Endothelial cell of umbilical vein (primary cell): ENCODE measurements at regions not wholly inside any gene's neighbourhood (a gene's known extent, or its start where the extent isn't known, plus 50 kb on each side); places are given as distances from the start of the nearest gene placed in this dataset.

Source experiments
- BruUV-seq: library from RNA; stranded (reverse); fragments of 400-500 nt; replicated peaks from 2 replicates; lab custom pipeline; 2021; lab: Mats Ljungman, UMichigan
- CTCF ChIA-PET: fragments of 300-600, 350-600 bp; sonication (Branson Sonifier 250); formaldehyde crosslinking; loops from one replicate; lab custom pipeline; 2021; ENCODE audit warnings: antibody characterized with exemption, inconsistent platforms; lab: Charles Lee
- POLR2A ChIA-PET: fragments of 300-600, 350-600 bp; sonication (Branson Sonifier 250); formaldehyde crosslinking; loops from one replicate; lab custom pipeline; 2021; ENCODE audit warnings: antibody characterized with exemption, inconsistent platforms; lab: Charles Lee
- DNase-seq: peaks from one replicate; pipeline ENCODE4 v3.0.0-alpha.2; 2011; ENCODE audit warnings: low read depth, low spot score
- FAIRE-seq: peaks from 2 replicates; lab custom pipeline; 2011; peaks lifted over from hg19 to GRCh38; lab: Jason Lieb, UNC
- H2AFZ ChIP-seq: 2 replicates; pipeline ENCODE4 v1.6.0; 2012; ENCODE audit warnings: low read depth, low read length, control low read depth, inconsistent platforms
- H3K27ac ChIP-seq: 2 replicates; pipeline ENCODE4 v1.5.1; 2011; ENCODE audit warnings: low read depth, mild to moderate bottlenecking, control low read depth, low read length, moderate library complexity; ENCODE audit not compliant: insufficient read depth
- H3K27me3 ChIP-seq, 2 experiments: 2 replicates each; pipeline versions ENCODE4 v1.6.0 to v1.6.1; 2011; ENCODE audit warnings: low read length in 2 of 2, mixed read lengths in 1 of 2; ENCODE audit not compliant: control insufficient read depth in 2 of 2, insufficient read depth in 2 of 2
- H3K36me3 ChIP-seq, 2 experiments: 2 replicates in 1 of 2; 3 replicates in 1 of 2; pipeline ENCODE4 v1.5.1; 2011; ENCODE audit warnings: low read length in 2 of 2, mild to moderate bottlenecking in 1 of 2, moderate library complexity in 1 of 2; ENCODE audit not compliant: control insufficient read depth in 2 of 2, insufficient read depth in 2 of 2; ENCODE audit errors: extremely low read depth in 1 of 2
- H3K4me1 ChIP-seq: 3 replicates; pipeline ENCODE4 v1.5.1; 2011; ENCODE audit warnings: mild to moderate bottlenecking, low read length; ENCODE audit not compliant: control insufficient read depth, insufficient read depth; ENCODE audit errors: extremely low read depth
- H3K4me2 ChIP-seq: 2 replicates; pipeline ENCODE4 v1.6.1; 2011; ENCODE audit warnings: low read length, control low read depth, mixed read lengths; ENCODE audit not compliant: insufficient read depth
- H3K4me3 ChIP-seq, 3 experiments: fragments of 200-600 bp in 1 of 3; sonication (generic), shearing (Covaris generic) in 1 of 3; replicated peaks in 1 of 3; 2 replicates each; pipeline ENCODE4 v1.5.1; 2011 to 2016; ENCODE audit warnings: control low read depth in 3 of 3, low read length in 3 of 3, mild to moderate bottlenecking in 2 of 3, inconsistent platforms in 1 of 3, low read depth in 1 of 3, moderate library complexity in 1 of 3; ENCODE audit not compliant: insufficient read depth in 1 of 3
- H3K79me2 ChIP-seq: 2 replicates; pipeline ENCODE4 v1.6.0; 2012; ENCODE audit warnings: low read length, inconsistent platforms; ENCODE audit not compliant: control insufficient read depth, insufficient read depth
- H3K9ac ChIP-seq: replicated peaks from 2 replicates; pipeline ENCODE3; 2011; ENCODE audit warnings: low read length, control low read depth; ENCODE audit not compliant: insufficient read depth; ENCODE audit errors: extremely low read depth
- H3K9me1 ChIP-seq: replicated peaks from 3 replicates; pipeline ENCODE4 v1.6.0; 2011; ENCODE audit warnings: mild to moderate bottlenecking, low read length; ENCODE audit not compliant: control insufficient read depth, insufficient read depth; ENCODE audit errors: extremely low read depth
- H3K9me3 ChIP-seq: replicated peaks from 2 replicates; pipeline ENCODE4 v1.5.1; 2012; ENCODE audit warnings: low read length, inconsistent platforms; ENCODE audit not compliant: control insufficient read depth, insufficient read depth
- H4K20me1 ChIP-seq: replicated peaks from 2 replicates; pipeline ENCODE3; 2011; ENCODE audit warnings: mild to moderate bottlenecking, low read length; ENCODE audit not compliant: control insufficient read depth, insufficient read depth; ENCODE audit errors: extremely low read depth
- EZH2 ChIP-seq: IDR thresholded peaks from 2 replicates; pipeline ENCODE4 v1.6.1; 2012; ENCODE audit warnings: borderline replicate concordance, low read depth, mild to moderate bottlenecking, moderate library complexity, low read length, inconsistent platforms; ENCODE audit not compliant: severe bottlenecking
- FOS ChIP-seq: IDR thresholded peaks from 2 replicates; pipeline ENCODE4 v1.6.1; 2011; ENCODE audit warnings: mild to moderate bottlenecking, low read length, moderate library complexity, borderline replicate concordance; ENCODE audit not compliant: insufficient read depth
- GATA2 ChIP-seq: IDR thresholded peaks from 2 replicates; pipeline ENCODE4 v1.7.0; 2011; ENCODE audit warnings: low read depth, mild to moderate bottlenecking, moderate library complexity, mixed read lengths, low read length; ENCODE audit not compliant: insufficient read length, insufficient read depth
- JUN ChIP-seq: IDR thresholded peaks from 2 replicates; pipeline ENCODE4 v1.6.1; 2011; ENCODE audit warnings: borderline replicate concordance, low read depth; ENCODE audit not compliant: insufficient read length, insufficient read depth
- MYC ChIP-seq: IDR thresholded peaks from one replicate; pipeline ENCODE4 v1.6.1; 2011; ENCODE audit warnings: mild to moderate bottlenecking, low read depth, low read length
- POLR2A ChIP-seq: IDR thresholded peaks from 2 replicates; pipeline ENCODE4 v1.6.1; 2012; ENCODE audit warnings: low read depth, mild to moderate bottlenecking, control low read depth, low read length
- POLR2AphosphoS5 ChIP-seq: IDR thresholded peaks from 2 replicates; pipeline ENCODE4 v1.6.1; 2012; ENCODE audit warnings: low read depth, mild to moderate bottlenecking, control low read depth, low read length, moderate library complexity; ENCODE audit not compliant: insufficient read depth
- dilution Hi-C: fragments of 300-500 bp; cut with MboI; formaldehyde crosslinking; loops from one replicate; pipeline ENCODE4 v1.15.0; 2019; ENCODE audit warnings: low sequenced_read_pairs; ENCODE audit not compliant: extremely low pct_ligation_motif_present
- intact Hi-C: fragments of 100-400 bp; cut with micrococcal nuclease; formaldehyde crosslinking; loops from one replicate; pipeline ENCODE4 v1.10.0; 2022
- TF ChIP-seq, protein P1 (sequence below): IDR thresholded peaks from 2 replicates; pipeline ENCODE4 v1.6.1; 2011; ENCODE audit not compliant: insufficient read depth, insufficient read length
- TF ChIP-seq, protein P2 (sequence below), 2 donors: IDR thresholded peaks; 1 replicate in 1 of 2; 2 replicates in 1 of 2; pipeline ENCODE4 v1.5.1; 2011; ENCODE audit warnings: low read length in 2 of 2, mild to moderate bottlenecking in 2 of 2, moderate library complexity in 2 of 2, control low read depth in 1 of 2, inconsistent platforms in 1 of 2, low read depth in 1 of 2; ENCODE audit not compliant: insufficient read depth in 1 of 2; ENCODE audit errors: extremely low read depth in 1 of 2

DNA sequence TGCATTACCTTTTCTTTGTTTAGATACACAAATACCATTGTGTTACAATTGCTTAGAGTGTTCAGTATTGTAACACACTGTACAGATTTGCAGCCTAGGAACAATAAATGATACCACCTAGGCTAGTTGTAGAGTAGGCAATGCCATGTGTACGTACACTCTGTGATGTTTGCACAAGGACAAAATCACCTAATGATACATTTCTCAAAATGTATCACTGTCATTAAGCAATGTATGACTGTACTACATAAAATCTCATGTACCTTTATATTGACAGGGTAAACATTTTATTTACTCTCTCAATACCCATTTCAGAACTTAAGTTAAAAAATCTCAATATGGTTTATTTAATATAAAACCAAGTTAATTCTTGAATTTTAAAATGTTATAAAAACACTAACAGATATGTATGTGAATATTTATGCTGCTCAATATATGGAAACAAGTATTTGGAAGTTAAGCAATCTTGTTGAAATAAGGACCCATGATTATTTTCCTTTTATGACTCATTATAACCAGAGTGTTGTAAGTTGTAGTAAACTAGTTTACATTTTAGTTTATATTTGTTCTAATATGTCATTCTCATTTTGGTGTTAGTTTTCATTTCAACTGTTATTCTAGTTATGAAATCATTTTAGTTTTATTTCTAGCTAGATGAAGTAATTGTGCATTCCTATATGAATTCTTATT lies 409.2 kb downstream of the TLL1 start:
- POLR2A ChIA-PET, result no interaction called here

More for the DNA sequence above, 409.2 kb downstream of the TLL1 start:
- H3K27ac ChIP-seq, result no peak overlapping the region
- intact Hi-C loops, result no loop called here
- no peaks in the 10 kb centered on the region for H3K9me1 ChIP-seq
- H2AFZ ChIP-seq, result no peak overlapping the region
- DNase-seq, result no peak
- no peaks in the 10 kb centered on the region for H3K36me3 ChIP-seq
- no peaks in the 10 kb centered on the region for H3K9me3 ChIP-seq
- FAIRE-seq, result no peak
- no peaks in the 10 kb centered on the region for H3K27me3 ChIP-seq
- H3K79me2 ChIP-seq, result no peaks in the 10 kb centered on the region
- no TSS peak for BruUV-seq
- TF ChIP-seq JUN, result no peak
- no peak for TF ChIP-seq POLR2A
- TF ChIP-seq FOS, result no peak
- TF ChIP-seq EZH2, result no peak
- no peak for TF ChIP-seq GATA2
- no peak for TF ChIP-seq MYC
- no peak for TF ChIP-seq POLR2AphosphoS5
- TF ChIP-seq, protein P1, sequence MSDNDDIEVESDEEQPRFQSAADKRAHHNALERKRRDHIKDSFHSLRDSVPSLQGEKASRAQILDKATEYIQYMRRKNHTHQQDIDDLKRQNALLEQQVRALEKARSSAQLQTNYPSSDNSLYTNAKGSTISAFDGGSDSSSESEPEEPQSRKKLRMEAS, result no peak
- TF ChIP-seq, protein P2, sequence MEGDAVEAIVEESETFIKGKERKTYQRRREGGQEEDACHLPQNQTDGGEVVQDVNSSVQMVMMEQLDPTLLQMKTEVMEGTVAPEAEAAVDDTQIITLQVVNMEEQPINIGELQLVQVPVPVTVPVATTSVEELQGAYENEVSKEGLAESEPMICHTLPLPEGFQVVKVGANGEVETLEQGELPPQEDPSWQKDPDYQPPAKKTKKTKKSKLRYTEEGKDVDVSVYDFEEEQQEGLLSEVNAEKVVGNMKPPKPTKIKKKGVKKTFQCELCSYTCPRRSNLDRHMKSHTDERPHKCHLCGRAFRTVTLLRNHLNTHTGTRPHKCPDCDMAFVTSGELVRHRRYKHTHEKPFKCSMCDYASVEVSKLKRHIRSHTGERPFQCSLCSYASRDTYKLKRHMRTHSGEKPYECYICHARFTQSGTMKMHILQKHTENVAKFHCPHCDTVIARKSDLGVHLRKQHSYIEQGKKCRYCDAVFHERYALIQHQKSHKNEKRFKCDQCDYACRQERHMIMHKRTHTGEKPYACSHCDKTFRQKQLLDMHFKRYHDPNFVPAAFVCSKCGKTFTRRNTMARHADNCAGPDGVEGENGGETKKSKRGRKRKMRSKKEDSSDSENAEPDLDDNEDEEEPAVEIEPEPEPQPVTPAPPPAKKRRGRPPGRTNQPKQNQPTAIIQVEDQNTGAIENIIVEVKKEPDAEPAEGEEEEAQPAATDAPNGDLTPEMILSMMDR (IDR thresholded peaks at IDR 0.05; ENCODE audit: extremely low read depth in 1 of 2, insufficient read depth in 1 of 2, low read depth in 1 of 2, low read length in 2 of 2), result no peak
- H3K4me2 ChIP-seq, result no peak overlapping the region
- dilution Hi-C loops, result no loop called here
- no peak overlapping the region for H3K4me3 ChIP-seq
- no peaks in the 10 kb centered on the region for H3K4me1 ChIP-seq
- CTCF ChIA-PET, result no interaction called here
- H4K20me1 ChIP-seq, result no peaks in the 10 kb centered on the region
- no peak overlapping the region for H3K9ac ChIP-seq
